Glutamatergic neuron (in vitro differentiated cells): ENCODE measurements at regions not wholly inside any gene's neighbourhood (a gene's known extent, or its start where the extent isn't known, plus 50 kb on each side); places are given as distances from the start of the nearest gene placed in this dataset.

Source experiments
- DNase-seq: peaks from one replicate; pipeline ENCODE4 v3.0.0; 2022
- H3K27ac Mint-ChIP-seq: one replicate; pipeline ENCODE4 v1.8.0; 2020; ENCODE audit warnings: mild to moderate bottlenecking, mixed read lengths, inconsistent platforms; ENCODE audit not compliant: unreplicated experiment
- H3K27me3 Mint-ChIP-seq: one replicate; pipeline ENCODE4 v1.8.0; 2020; ENCODE audit warnings: mild to moderate bottlenecking, moderate library complexity, mixed read lengths, inconsistent platforms; ENCODE audit not compliant: unreplicated experiment
- H3K36me3 Mint-ChIP-seq: one replicate; pipeline ENCODE4 v1.8.0; 2020; ENCODE audit warnings: mild to moderate bottlenecking, mixed read lengths, inconsistent platforms; ENCODE audit not compliant: unreplicated experiment
- H3K4me1 Mint-ChIP-seq: one replicate; pipeline ENCODE4 v1.8.0; 2020; ENCODE audit warnings: mild to moderate bottlenecking, low read depth, mixed read lengths, inconsistent platforms; ENCODE audit not compliant: unreplicated experiment
- H3K4me3 Mint-ChIP-seq: one replicate; pipeline ENCODE4 v1.8.0; 2020; ENCODE audit warnings: mild to moderate bottlenecking, mixed read lengths, inconsistent platforms; ENCODE audit not compliant: unreplicated experiment
- H3K9me3 Mint-ChIP-seq: one replicate; pipeline ENCODE4 v1.8.0; 2020; ENCODE audit warnings: mild to moderate bottlenecking, moderate library complexity, mixed read lengths, inconsistent platforms; ENCODE audit not compliant: unreplicated experiment
- TF ChIP-seq, protein P1 (sequence below): fragments of 200-600 bp; sonication (generic); IDR thresholded peaks from one replicate; pipeline ENCODE4 v1.5.0; 2021; ENCODE audit not compliant: partially characterized antibody, unreplicated experiment

DNA sequence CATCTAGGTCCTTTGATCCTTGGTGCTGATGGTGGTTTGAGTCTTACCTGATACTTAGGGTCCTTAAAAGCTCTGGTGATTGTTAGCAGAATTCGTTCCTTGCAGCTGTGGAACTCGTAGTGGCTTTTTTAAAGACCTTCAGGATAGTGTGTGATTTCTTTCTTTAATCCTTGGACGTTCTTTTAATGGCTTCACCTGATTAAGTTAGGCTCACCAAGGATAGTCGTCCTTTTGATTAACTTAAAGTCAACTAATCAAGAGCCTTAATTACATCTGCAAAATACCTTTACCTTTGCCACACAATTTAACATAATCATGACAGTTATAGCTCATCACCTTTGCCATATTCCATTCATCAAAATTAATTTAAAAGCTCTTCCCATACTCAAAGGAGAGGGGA lies 1807.7 kb downstream of the OLFM4 start:
- Mint-ChIP-seq H3K4me1 (no peaks in the 10 kb centered on the region), H3K27ac (no peak overlapping the region), H3K36me3 (no peaks in the 10 kb centered on the region), H3K4me3 (no peak overlapping the region), H3K27me3 (no peaks in the 10 kb centered on the region), H3K9me3 (no peaks in the 10 kb centered on the region)
- TF ChIP-seq, protein P1, sequence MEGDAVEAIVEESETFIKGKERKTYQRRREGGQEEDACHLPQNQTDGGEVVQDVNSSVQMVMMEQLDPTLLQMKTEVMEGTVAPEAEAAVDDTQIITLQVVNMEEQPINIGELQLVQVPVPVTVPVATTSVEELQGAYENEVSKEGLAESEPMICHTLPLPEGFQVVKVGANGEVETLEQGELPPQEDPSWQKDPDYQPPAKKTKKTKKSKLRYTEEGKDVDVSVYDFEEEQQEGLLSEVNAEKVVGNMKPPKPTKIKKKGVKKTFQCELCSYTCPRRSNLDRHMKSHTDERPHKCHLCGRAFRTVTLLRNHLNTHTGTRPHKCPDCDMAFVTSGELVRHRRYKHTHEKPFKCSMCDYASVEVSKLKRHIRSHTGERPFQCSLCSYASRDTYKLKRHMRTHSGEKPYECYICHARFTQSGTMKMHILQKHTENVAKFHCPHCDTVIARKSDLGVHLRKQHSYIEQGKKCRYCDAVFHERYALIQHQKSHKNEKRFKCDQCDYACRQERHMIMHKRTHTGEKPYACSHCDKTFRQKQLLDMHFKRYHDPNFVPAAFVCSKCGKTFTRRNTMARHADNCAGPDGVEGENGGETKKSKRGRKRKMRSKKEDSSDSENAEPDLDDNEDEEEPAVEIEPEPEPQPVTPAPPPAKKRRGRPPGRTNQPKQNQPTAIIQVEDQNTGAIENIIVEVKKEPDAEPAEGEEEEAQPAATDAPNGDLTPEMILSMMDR: no peak
- no peak for DNase-seq

DNA sequence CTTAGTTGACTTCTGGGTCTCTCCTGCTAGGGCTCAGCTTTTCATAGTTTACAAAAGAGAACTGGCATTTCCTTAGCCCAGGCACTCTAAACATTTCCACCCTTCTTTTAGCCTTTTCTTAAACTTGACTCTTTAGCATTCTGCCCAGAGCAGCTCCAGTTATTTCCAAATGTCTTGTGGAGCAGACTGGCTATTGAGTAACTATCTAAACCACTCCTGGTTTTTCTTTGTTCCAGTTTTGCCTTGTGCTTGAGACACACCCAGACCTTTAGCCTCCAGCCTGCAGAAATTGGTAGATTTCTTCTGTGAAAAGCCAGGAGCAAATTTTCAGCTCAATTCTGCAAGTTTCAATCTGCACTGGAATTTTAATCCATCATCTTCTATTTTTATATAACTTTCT lies 1813.1 kb downstream of the OLFM4 start:
- TF ChIP-seq, protein P1: no peak
- no peak for DNase-seq
- Mint-ChIP-seq H3K27me3 (peaks cover 1% of the 10 kb centered on the region), H3K27ac (no peak overlapping the region), H3K36me3 (no peaks in the 10 kb centered on the region), H3K9me3 (no peaks in the 10 kb centered on the region), H3K4me3 (no peak overlapping the region), H3K4me1 (no peaks in the 10 kb centered on the region)

DNA sequence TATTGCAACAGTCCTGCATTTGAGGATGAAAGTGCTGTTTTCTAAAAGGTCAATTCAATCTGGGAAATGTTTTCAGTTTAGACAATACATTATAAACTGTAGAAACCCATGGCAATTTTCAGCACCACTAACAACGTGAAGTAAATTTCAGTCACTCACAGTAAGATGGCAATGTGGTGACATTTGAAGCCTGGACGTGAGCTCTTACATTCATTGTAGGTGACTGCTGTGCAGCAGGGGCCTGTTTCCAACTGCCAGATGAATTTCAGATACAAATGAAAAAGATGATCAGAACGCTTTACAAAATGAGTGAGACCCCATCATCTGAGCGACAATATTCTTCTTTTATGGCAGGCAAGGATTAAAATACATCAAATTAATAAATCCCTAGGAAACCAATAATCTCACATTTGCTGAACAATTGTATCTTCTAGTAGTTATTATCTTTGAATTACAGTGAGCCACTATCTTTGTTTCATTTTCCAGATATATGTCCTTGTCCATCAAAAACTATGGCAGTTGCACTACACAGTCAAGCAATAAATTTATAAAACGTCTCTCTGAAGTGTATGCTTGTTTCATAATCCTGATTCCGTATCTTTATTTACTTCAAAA lies 1816.8 kb downstream of the OLFM4 start:
- no peaks in the 10 kb centered on the region for H3K9me3 Mint-ChIP-seq
- H3K4me1 Mint-ChIP-seq: no peaks in the 10 kb centered on the region
- no peak overlapping the region for H3K4me3 Mint-ChIP-seq
- no peaks in the 10 kb centered on the region for H3K36me3 Mint-ChIP-seq
- no peak overlapping the region for H3K27ac Mint-ChIP-seq
- no peak for DNase-seq
- TF ChIP-seq, protein P1: no peak
- peaks cover 1% of the 10 kb centered on the region for H3K27me3 Mint-ChIP-seq

DNA sequence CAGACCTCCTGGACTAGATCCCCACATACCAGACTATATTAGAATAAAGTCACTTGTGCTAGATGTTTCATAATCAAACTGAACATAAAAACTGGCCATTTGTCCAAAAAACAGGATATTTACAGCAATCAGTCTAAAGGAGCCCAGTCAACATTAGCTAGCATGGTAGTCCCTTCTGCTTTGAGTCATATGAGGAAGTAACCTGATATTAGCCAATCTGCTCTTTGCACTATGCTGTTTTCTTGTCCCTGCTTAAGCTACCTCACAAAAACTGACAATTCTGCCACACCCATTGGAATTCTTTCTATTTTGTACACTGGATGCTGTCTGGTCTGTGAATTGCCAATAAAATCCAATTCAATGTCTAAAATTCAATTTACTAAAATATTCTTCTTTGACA lies 1824.2 kb downstream of the OLFM4 start:
- TF ChIP-seq, protein P1: no peak
- H3K9me3 Mint-ChIP-seq: peaks cover 3% of the 10 kb centered on the region
- no peak overlapping the region for H3K27ac Mint-ChIP-seq
- H3K4me1 Mint-ChIP-seq: peaks cover 9% of the 10 kb centered on the region
- no peaks in the 10 kb centered on the region for H3K27me3 Mint-ChIP-seq
- no peaks in the 10 kb centered on the region for H3K36me3 Mint-ChIP-seq
- no peak overlapping the region for H3K4me3 Mint-ChIP-seq
- no peak for DNase-seq

DNA sequence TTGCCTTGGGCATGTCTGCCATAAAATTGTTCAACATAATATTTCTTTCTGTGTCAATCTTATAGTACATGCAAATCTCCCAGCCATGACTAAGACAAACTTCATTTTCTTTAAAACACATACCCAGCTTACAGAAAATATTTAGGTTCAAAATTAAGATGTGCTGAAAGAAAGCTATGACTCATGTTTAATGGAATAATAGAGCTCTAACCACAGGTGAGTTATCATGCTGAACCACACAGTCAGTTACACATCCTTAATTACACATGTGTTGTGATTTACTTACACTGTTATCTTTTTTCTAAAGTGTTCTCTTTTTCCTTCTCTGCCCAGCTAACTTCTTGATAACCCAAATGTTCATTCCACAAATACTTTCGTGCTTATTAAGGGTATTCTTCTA lies 1831.2 kb downstream of the OLFM4 start:
- Mint-ChIP-seq H3K36me3 (no peaks in the 10 kb centered on the region), H3K4me3 (no peak overlapping the region), H3K4me1 (no peaks in the 10 kb centered on the region), H3K27ac (no peak overlapping the region), H3K9me3 (no peaks in the 10 kb centered on the region), H3K27me3 (no peaks in the 10 kb centered on the region)
- TF ChIP-seq, protein P1: no peak
- DNase-seq: no peak
